ENCODE measurements at regions not wholly inside any gene's neighbourhood (a gene's known extent, or its start where the extent isn't known, plus 50 kb on each side); places are given as distances from the start of the nearest gene placed in this dataset.
"Not testable (repeated sequence)": the region's sequence is repeated elsewhere in the genome, so short reads cannot be mapped to it uniquely, and the experiment has no call there.

GRCh38 chr2:190755772-190756415, 107.0 kb downstream of the NAB1 start:
- 65 to 79% methylated on average over 5 of the region's 5 CpGs for WGBS, 2 donors
- no peaks in the 10 kb centered on the region for H3K36me3 ChIP-seq (replicated peaks in 1 of 2; ENCODE audit: insufficient read depth in 1 of 2, low read depth in 2 of 2)
- no peak for ATAC-seq
- no peaks in the 10 kb centered on the region for H3K27me3 ChIP-seq
- intact Hi-C loops (cut with DNase I): no loop called here
- H3K27ac ChIP-seq: no peak overlapping the region
- TF ChIP-seq CTCF (IDR thresholded peaks at IDR 0.05) (no peak), POLR2A (IDR thresholded peaks at IDR 0.05) (no peak)
- peaks cover 5% of the 10 kb centered on the region for H3K4me1 ChIP-seq
- H3K4me3 ChIP-seq: no peak overlapping the region
- no peaks in the 10 kb centered on the region for H3K9me3 ChIP-seq
- DNase-seq: no peak

GRCh38 chr2:190759749-190760213, 110.9 kb downstream of the NAB1 start:
- intact Hi-C loops (cut with DNase I): no loop called here
- H3K9me3 ChIP-seq: no peaks in the 10 kb centered on the region
- DNase-seq (no peak), ATAC-seq (peak; percentile 83)
- no peak overlapping the region for H3K27ac ChIP-seq
- H3K4me1 ChIP-seq: peaks cover 5% of the 10 kb centered on the region
- no peak overlapping the region for H3K4me3 ChIP-seq
- 82 to 83% methylated on average over 8 of the region's 8 CpGs for WGBS, 2 donors
- TF ChIP-seq CTCF (IDR thresholded peaks at IDR 0.05): no peak
- no peak for TF ChIP-seq POLR2A (IDR thresholded peaks at IDR 0.05)
- H3K36me3 ChIP-seq (replicated peaks in 1 of 2; ENCODE audit: insufficient read depth in 1 of 2, low read depth in 2 of 2): no peaks in the 10 kb centered on the region
- H3K27me3 ChIP-seq: no peaks in the 10 kb centered on the region

- H3K4me1 ChIP-seq; H3K36me3 ChIP-seq (replicated peaks in 1 of 2; ENCODE audit: insufficient read depth in 1 of 2, low read depth in 2 of 2); DNase-seq; H3K27ac ChIP-seq; H3K27me3 ChIP-seq; intact Hi-C loops (cut with DNase I); H3K4me3 ChIP-seq; ATAC-seq; H3K9me3 ChIP-seq: not testable (repeated sequence)
- WGBS, 2 donors: 65 to 69% methylated on average over 22 of the region's 30 CpGs
These were observed 111.7 kb downstream of the NAB1 start for GRCh38 chr2:190760353-190761150.

GRCh38 chr2:190761216-190761615, 112.3 kb downstream of the NAB1 start:
- H3K4me3 ChIP-seq; H3K9me3 ChIP-seq; H3K4me1 ChIP-seq; DNase-seq; H3K27ac ChIP-seq; intact Hi-C loops (cut with DNase I); ATAC-seq; H3K27me3 ChIP-seq; H3K36me3 ChIP-seq (replicated peaks in 1 of 2; ENCODE audit: insufficient read depth in 1 of 2, low read depth in 2 of 2): not testable (repeated sequence)
- WGBS, 2 donors: 26 to 33% methylated on average over 6 to 19 of the region's 28 CpGs

- Histone ChIP-seq H3K4me3 (no peak overlapping the region), H3K4me1 (peaks cover 5% of the 10 kb centered on the region), H3K27ac (no peak overlapping the region), H3K9me3 (no peaks in the 10 kb centered on the region), H3K27me3 (no peaks in the 10 kb centered on the region), H3K36me3 (replicated peaks in 1 of 2; ENCODE audit: insufficient read depth in 1 of 2, low read depth in 2 of 2) (no peaks in the 10 kb centered on the region)
- intact Hi-C loops (cut with DNase I): no loop called here
- 54 to 60% methylated on average over 1 of the region's 1 CpG for WGBS, 2 donors
- ATAC-seq (no peak), DNase-seq (no peak)
- TF ChIP-seq POLR2A (IDR thresholded peaks at IDR 0.05): no peak
- no peak for TF ChIP-seq CTCF (IDR thresholded peaks at IDR 0.05)
These were observed 113.7 kb downstream of the NAB1 start for GRCh38 chr2:190762566-190762965.

Data from body of pancreas (tissue), 4 donors.